Erythroblast (primary cell): ENCODE measurements at regions not wholly inside any gene's neighbourhood (a gene's known extent, or its start where the extent isn't known, plus 50 kb on each side); places are given as distances from the start of the nearest gene placed in this dataset.

Experiments
- DNase-seq, 2 experiments: peaks; one replicate each; lab custom pipeline; 2025; lab: John Stamatoyannopoulos, UW
- GATA1 ChIP-seq: IDR thresholded peaks from 2 replicates; pipeline ENCODE4 v1.6.1; 2011; ENCODE audit warnings: low read depth, mild to moderate bottlenecking, control low read depth, low read length, moderate library complexity
- POLR2A ChIP-seq: IDR thresholded peaks from 2 replicates; pipeline ENCODE4 v1.6.1; 2011; ENCODE audit warnings: mild to moderate bottlenecking, low read length

DNA sequence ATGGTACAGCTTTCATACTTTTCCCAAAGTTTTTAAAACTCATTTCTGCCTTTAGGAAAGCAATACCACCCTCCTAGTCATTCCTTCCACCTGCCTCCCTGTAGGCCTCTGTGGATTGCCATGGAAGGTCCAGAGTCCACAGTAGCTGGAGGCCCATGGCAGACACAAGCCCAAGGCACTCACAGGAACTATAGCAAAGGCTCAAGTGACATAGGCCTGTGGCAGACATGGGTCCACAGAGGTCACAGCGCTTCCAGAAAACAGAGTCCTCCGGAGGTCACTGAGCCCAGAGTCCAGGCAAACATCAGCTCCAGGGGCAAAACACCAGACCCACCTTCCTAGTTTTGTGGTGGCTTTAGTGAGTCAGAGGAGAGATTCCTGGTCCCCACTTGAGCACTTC, 147.6 kb upstream of the ATP6AP2 start:
- TF ChIP-seq GATA1 = no peak
- no peak for TF ChIP-seq POLR2A
- no peak for DNase-seq

DNA sequence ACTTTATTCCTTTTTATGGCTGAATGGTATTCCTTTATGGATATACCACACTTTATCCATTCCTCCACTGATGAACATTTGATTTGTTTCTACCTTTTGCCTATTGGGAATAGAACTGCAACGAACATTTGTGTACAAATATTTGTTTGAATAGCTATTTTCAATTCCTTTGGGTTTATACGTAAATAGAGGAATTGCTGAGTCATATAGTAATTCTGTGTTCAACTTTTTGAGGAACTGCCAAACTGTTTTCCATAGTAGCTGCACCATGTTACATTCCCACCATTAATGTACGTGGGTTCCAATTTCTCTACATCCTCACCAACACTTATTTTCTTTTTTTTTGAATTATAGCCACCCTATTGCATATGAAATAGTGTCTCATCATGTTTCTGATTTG, 156.5 kb upstream of the ATP6AP2 start:
- TF ChIP-seq GATA1 = no peak
- TF ChIP-seq POLR2A = no peak

GRCh38 chrX:40423299-40423698, 157.5 kb upstream of the ATP6AP2 start:
- no peak for DNase-seq

More for the DNA sequence above, 156.5 kb upstream of the ATP6AP2 start:
- DNase-seq = no peak

GRCh38 chrX:40422021-40422420, 158.7 kb upstream of the ATP6AP2 start:
- TF ChIP-seq POLR2A = no peak
- no peak for TF ChIP-seq GATA1
- no peak for DNase-seq

More at GRCh38 chrX:40423299-40423698, 157.5 kb upstream of the ATP6AP2 start:
- TF ChIP-seq POLR2A = no peak
- no peak for TF ChIP-seq GATA1

GRCh38 chrX:40420899-40421729, 159.7 kb upstream of the ATP6AP2 start:
- no peak for DNase-seq

GRCh38 chrX:40418813-40419195, 162.0 kb upstream of the ATP6AP2 start:
- TF ChIP-seq POLR2A (no peak), GATA1 (no peak)
- no peak for DNase-seq

More at GRCh38 chrX:40420899-40421729, 159.7 kb upstream of the ATP6AP2 start:
- TF ChIP-seq GATA1 (no peak), POLR2A (no peak)

- no peak for DNase-seq
- no peak for TF ChIP-seq GATA1
- TF ChIP-seq POLR2A = no peak
These were observed 162.5 kb upstream of the ATP6AP2 start for GRCh38 chrX:40418146-40418812.

- DNase-seq = no peak
- TF ChIP-seq GATA1 (no peak), POLR2A (no peak)
These were observed 165.1 kb upstream of the ATP6AP2 start for GRCh38 chrX:40415675-40416074.

GRCh38 chrX:40414335-40414734, 166.4 kb upstream of the ATP6AP2 start:
- no peak for DNase-seq
- TF ChIP-seq POLR2A (no peak), GATA1 (no peak)

DNA sequence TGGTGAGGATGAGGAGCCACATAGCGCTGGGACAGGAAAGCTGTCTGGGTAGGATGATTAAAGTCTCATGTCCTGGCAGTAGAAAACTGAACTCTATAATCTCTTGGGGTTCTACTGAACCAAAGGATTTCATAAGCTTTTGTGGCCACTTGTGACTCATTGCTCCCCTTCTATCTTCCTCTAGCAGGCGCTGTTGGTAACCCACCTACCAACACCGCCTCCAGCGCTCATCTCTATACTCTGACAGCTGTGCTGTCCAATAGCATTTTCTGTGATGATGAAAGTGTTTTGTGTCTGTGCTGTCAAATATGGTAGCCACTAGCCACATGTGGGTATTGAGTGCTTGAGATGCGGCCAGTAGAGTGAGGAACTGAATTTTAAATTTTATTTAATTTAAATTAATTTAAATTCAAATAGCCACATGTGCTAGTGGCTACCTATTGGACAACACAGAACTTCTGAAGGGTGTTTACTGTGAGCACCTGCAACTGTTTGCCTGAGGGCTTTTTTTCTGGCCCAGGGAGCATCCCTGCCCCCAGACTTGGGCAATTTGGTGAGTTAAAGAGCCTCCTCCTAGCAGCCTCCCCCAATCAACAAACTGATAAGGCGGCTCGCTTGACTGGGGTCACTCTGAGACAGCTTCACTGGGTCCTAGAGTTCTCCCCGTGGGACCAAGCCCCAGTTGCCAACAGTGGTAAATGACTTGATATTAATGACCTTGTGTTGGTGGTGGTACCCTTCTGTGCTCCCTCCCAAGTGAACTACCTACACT, 169.2 kb upstream of the ATP6AP2 start:
- peak; percentile 19 to 30 for DNase-seq
- TF ChIP-seq POLR2A (no peak), GATA1 (no peak)

GRCh38 chrX:40410859-40411258, 169.9 kb upstream of the ATP6AP2 start:
- no peak for DNase-seq
- TF ChIP-seq GATA1 (no peak), POLR2A (no peak)

GRCh38 chrX:40406330-40406859, 174.4 kb upstream of the ATP6AP2 start:
- no peak for TF ChIP-seq POLR2A
- no peak for DNase-seq

DNA sequence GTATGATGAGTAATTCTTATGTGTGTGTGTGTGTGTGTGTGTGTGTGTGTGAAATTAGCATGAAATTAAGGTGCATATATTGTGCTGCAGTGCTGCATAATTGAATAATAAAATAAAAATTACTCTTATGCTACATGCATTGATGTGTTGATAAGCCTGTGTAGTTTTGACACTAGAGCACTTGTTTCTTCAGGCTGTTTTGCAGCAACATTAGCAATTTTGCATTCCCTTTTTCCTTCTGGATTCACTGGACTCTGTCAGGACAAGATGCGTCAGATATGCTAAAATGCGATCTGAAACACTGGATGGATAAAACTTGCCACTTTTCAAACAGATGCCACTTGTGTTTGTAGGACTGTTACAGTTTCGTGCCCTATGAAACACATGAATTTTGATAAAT, 175.4 kb upstream of the ATP6AP2 start:
- TF ChIP-seq GATA1 = no peak
- TF ChIP-seq POLR2A = no peak
- no peak for DNase-seq

DNA sequence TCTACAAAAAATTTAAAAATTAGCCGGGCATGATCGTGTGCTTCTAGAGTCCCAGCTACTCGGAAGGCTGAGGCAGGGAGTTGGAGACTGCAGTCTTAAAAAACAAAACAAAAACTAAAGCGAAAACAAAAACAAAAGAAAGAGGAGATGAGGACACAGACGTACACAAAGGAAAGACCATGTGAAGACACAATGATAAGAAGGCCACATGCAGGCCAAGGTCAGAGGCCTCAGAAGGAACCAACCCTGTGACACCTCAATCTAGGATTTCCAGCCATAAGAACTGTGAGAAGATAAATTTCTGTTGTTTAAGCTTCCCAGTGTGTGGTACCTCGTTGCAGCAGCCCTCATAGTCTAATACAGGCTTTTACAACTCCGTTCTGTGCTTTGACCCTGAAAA, 177.0 kb upstream of the ATP6AP2 start:
- TF ChIP-seq POLR2A = no peak
- no peak for TF ChIP-seq GATA1
- peak in 1 of 2 experiments; percentile 2 for DNase-seq
